ENCODE measurements at regions not wholly inside any gene's neighbourhood (a gene's known extent, or its start where the extent isn't known, plus 50 kb on each side); places are given as distances from the start of the nearest gene placed in this dataset.
A peak's percentile ranks its signal among the peaks of the same experiment; 100 is the strongest.
"Not testable (repeated sequence)": the region's sequence is repeated elsewhere in the genome, so short reads cannot be mapped to it uniquely, and the experiment has no call there.

GRCh38 chr3:10729439-10729838 is 86.6 kb upstream of the SLC6A11 start:
- Mint-ChIP-seq H3K4me1 (ENCODE audit: low read depth) (no peaks in the 10 kb centered on the region), H3K36me3 (peaks cover 4% of the 10 kb centered on the region), H3K4me3 (no peak overlapping the region), H3K9me3 (ENCODE audit: low read depth) (peaks cover 25% of the 10 kb centered on the region), H3K27me3 (peaks cover 10% of the 10 kb centered on the region), H3K27ac (no peak overlapping the region)

GRCh38 chr3:10732292-10732691 is 83.7 kb upstream of the SLC6A11 start:
- Mint-ChIP-seq H3K9me3 (ENCODE audit: low read depth) (peaks cover 25% of the 10 kb centered on the region), H3K4me1 (ENCODE audit: low read depth) (no peaks in the 10 kb centered on the region), H3K27me3 (peaks cover 19% of the 10 kb centered on the region), H3K36me3 (peaks cover 4% of the 10 kb centered on the region), H3K4me3 (no peak overlapping the region), H3K27ac (no peak overlapping the region)

GRCh38 chr3:10733297-10733696 is 82.7 kb upstream of the SLC6A11 start:
- Mint-ChIP-seq H3K36me3 (peaks cover under 1% of the 10 kb centered on the region), H3K4me1 (ENCODE audit: low read depth) (peaks cover 2% of the 10 kb centered on the region), H3K4me3 (no peak overlapping the region), H3K9me3 (ENCODE audit: low read depth) (peaks cover 25% of the 10 kb centered on the region), H3K27ac (no peak overlapping the region), H3K27me3 (peaks cover 25% of the 10 kb centered on the region)

- H3K27me3 Mint-ChIP-seq = peaks cover 27% of the 10 kb centered on the region
- H3K27ac Mint-ChIP-seq; H3K4me1 Mint-ChIP-seq (ENCODE audit: low read depth): not testable (repeated sequence)
These were observed 79.6 kb upstream of the SLC6A11 start for GRCh38 chr3:10736444-10736843.

GRCh38 chr3:10737785-10738184 is 78.2 kb upstream of the SLC6A11 start:
- Mint-ChIP-seq H3K4me1 (ENCODE audit: low read depth) (peaks cover 6% of the 10 kb centered on the region), H3K36me3 (no peaks in the 10 kb centered on the region), H3K27ac (no peak overlapping the region), H3K27me3 (peaks cover 27% of the 10 kb centered on the region), H3K9me3 (ENCODE audit: low read depth) (peaks cover 13% of the 10 kb centered on the region), H3K4me3 (no peak overlapping the region)

More at GRCh38 chr3:10736444-10736843, 79.6 kb upstream of the SLC6A11 start:
- H3K4me3 Mint-ChIP-seq, H3K36me3 Mint-ChIP-seq: not testable (repeated sequence)
- H3K9me3 Mint-ChIP-seq (ENCODE audit: low read depth) = peaks cover 21% of the 10 kb centered on the region

- H3K4me1 Mint-ChIP-seq (ENCODE audit: low read depth) = peaks cover 6% of the 10 kb centered on the region
- no peak overlapping the region for H3K27ac Mint-ChIP-seq
- peaks cover 27% of the 10 kb centered on the region for H3K27me3 Mint-ChIP-seq
- H3K4me3 Mint-ChIP-seq = peak overlapping the region; percentile 41
- H3K36me3 Mint-ChIP-seq = no peaks in the 10 kb centered on the region
- H3K9me3 Mint-ChIP-seq (ENCODE audit: low read depth) = peaks cover 5% of the 10 kb centered on the region
These were observed 77.2 kb upstream of the SLC6A11 start for GRCh38 chr3:10738688-10739372.

GRCh38 chr3:10740954-10741353 is 75.1 kb upstream of the SLC6A11 start:
- Mint-ChIP-seq H3K4me1 (ENCODE audit: low read depth) (peaks cover 6% of the 10 kb centered on the region), H3K4me3 (no peak overlapping the region), H3K27ac (no peak overlapping the region), H3K36me3 (no peaks in the 10 kb centered on the region), H3K9me3 (ENCODE audit: low read depth) (no peaks in the 10 kb centered on the region), H3K27me3 (peaks cover 24% of the 10 kb centered on the region)

GRCh38 chr3:10741891-10742671 is 73.9 kb upstream of the SLC6A11 start:
- H3K27ac Mint-ChIP-seq = no peak overlapping the region
- H3K4me1 Mint-ChIP-seq (ENCODE audit: low read depth) = peaks cover 6% of the 10 kb centered on the region
- H3K27me3 Mint-ChIP-seq = peaks cover 22% of the 10 kb centered on the region

GRCh38 chr3:10743366-10744097 is 72.5 kb upstream of the SLC6A11 start:
- H3K27ac Mint-ChIP-seq = no peak overlapping the region
- no peaks in the 10 kb centered on the region for H3K36me3 Mint-ChIP-seq
- peaks cover 3% of the 10 kb centered on the region for H3K4me1 Mint-ChIP-seq (ENCODE audit: low read depth)
- H3K9me3 Mint-ChIP-seq (ENCODE audit: low read depth) = no peaks in the 10 kb centered on the region
- no peak overlapping the region for H3K4me3 Mint-ChIP-seq
- H3K27me3 Mint-ChIP-seq = peaks cover 12% of the 10 kb centered on the region

More at GRCh38 chr3:10741891-10742671, 73.9 kb upstream of the SLC6A11 start:
- H3K9me3 Mint-ChIP-seq (ENCODE audit: low read depth) = no peaks in the 10 kb centered on the region
- no peaks in the 10 kb centered on the region for H3K36me3 Mint-ChIP-seq
- H3K4me3 Mint-ChIP-seq = no peak overlapping the region

GRCh38 chr3:10744098-10744465 is 71.9 kb upstream of the SLC6A11 start:
- H3K36me3 Mint-ChIP-seq = no peaks in the 10 kb centered on the region

GRCh38 chr3:10745392-10745791 is 70.6 kb upstream of the SLC6A11 start:
- H3K36me3 Mint-ChIP-seq = no peaks in the 10 kb centered on the region
- H3K9me3 Mint-ChIP-seq (ENCODE audit: low read depth) = no peaks in the 10 kb centered on the region
- H3K4me1 Mint-ChIP-seq (ENCODE audit: low read depth) = no peaks in the 10 kb centered on the region
- H3K27ac Mint-ChIP-seq = no peak overlapping the region
- H3K27me3 Mint-ChIP-seq = peaks cover 9% of the 10 kb centered on the region
- H3K4me3 Mint-ChIP-seq = no peak overlapping the region

More at GRCh38 chr3:10744098-10744465, 71.9 kb upstream of the SLC6A11 start:
- Mint-ChIP-seq H3K27ac (no peak overlapping the region), H3K4me3 (no peak overlapping the region), H3K27me3 (peaks cover 12% of the 10 kb centered on the region), H3K9me3 (ENCODE audit: low read depth) (no peaks in the 10 kb centered on the region), H3K4me1 (ENCODE audit: low read depth) (peaks cover under 1% of the 10 kb centered on the region)

- H3K9me3 Mint-ChIP-seq (ENCODE audit: low read depth) = no peaks in the 10 kb centered on the region
- no peaks in the 10 kb centered on the region for H3K4me1 Mint-ChIP-seq (ENCODE audit: low read depth)
- H3K27ac Mint-ChIP-seq = no peak overlapping the region
These were observed 70.0 kb upstream of the SLC6A11 start for GRCh38 chr3:10746001-10746400.

GRCh38 chr3:10746684-10747083 is 69.3 kb upstream of the SLC6A11 start:
- no peaks in the 10 kb centered on the region for H3K9me3 Mint-ChIP-seq (ENCODE audit: low read depth)

More at GRCh38 chr3:10746001-10746400, 70.0 kb upstream of the SLC6A11 start:
- H3K36me3 Mint-ChIP-seq = no peaks in the 10 kb centered on the region
- peaks cover 5% of the 10 kb centered on the region for H3K27me3 Mint-ChIP-seq
- H3K4me3 Mint-ChIP-seq = no peak overlapping the region

GRCh38 chr3:10747341-10747740 is 68.7 kb upstream of the SLC6A11 start:
- H3K36me3 Mint-ChIP-seq = no peaks in the 10 kb centered on the region
- no peaks in the 10 kb centered on the region for H3K4me1 Mint-ChIP-seq (ENCODE audit: low read depth)
- no peak overlapping the region for H3K4me3 Mint-ChIP-seq
- peaks cover 4% of the 10 kb centered on the region for H3K27me3 Mint-ChIP-seq
- H3K9me3 Mint-ChIP-seq (ENCODE audit: low read depth) = no peaks in the 10 kb centered on the region
- no peak overlapping the region for H3K27ac Mint-ChIP-seq

More at GRCh38 chr3:10746684-10747083, 69.3 kb upstream of the SLC6A11 start:
- Mint-ChIP-seq H3K36me3 (no peaks in the 10 kb centered on the region), H3K27me3 (peaks cover 4% of the 10 kb centered on the region), H3K4me3 (no peak overlapping the region), H3K4me1 (ENCODE audit: low read depth) (no peaks in the 10 kb centered on the region), H3K27ac (no peak overlapping the region)

- no peaks in the 10 kb centered on the region for H3K4me1 Mint-ChIP-seq (ENCODE audit: low read depth)
- no peaks in the 10 kb centered on the region for H3K9me3 Mint-ChIP-seq (ENCODE audit: low read depth)
- H3K27me3 Mint-ChIP-seq = peaks cover 4% of the 10 kb centered on the region
- H3K36me3 Mint-ChIP-seq = no peaks in the 10 kb centered on the region
- H3K27ac Mint-ChIP-seq = no peak overlapping the region
- no peak overlapping the region for H3K4me3 Mint-ChIP-seq
These were observed 68.0 kb upstream of the SLC6A11 start for GRCh38 chr3:10748040-10748439.

All from activated naive CD8-positive, alpha-beta T cell (primary cell).